ENCODE measurements at regions not wholly inside any gene's neighbourhood (a gene's known extent, or its start where the extent isn't known, plus 50 kb on each side); places are given as distances from the start of the nearest gene placed in this dataset.

DNA sequence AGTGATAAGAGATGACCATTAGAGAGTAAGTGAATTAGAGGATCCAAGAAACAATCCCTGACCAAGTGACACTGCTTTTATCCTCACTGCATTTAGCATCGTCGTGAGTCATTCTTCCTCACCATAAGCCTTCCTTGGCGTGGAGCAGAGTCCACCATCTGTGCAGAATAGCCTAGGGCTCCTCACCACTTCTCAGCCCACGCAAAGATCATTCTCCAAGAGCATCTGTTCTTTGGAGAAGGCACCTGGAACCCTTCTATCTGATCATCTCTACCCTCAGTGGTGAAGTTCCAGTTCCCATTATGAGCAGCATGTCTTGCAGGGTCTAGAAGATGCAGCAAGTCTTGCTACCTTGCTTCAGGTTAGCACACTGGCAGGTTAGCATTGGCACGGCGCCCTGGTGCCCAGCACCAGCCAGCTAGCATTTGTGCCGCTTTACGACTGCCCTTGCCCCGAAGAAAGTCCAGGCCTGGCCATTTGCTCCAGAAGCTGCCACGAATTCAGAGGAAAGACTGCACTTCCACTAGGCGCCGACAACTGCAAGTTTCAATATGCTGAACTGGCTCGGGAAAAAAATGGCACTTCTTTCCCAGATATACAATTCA, 225.8 kb downstream of the TTC32 start:
- DNase-seq, result no peak

DNA sequence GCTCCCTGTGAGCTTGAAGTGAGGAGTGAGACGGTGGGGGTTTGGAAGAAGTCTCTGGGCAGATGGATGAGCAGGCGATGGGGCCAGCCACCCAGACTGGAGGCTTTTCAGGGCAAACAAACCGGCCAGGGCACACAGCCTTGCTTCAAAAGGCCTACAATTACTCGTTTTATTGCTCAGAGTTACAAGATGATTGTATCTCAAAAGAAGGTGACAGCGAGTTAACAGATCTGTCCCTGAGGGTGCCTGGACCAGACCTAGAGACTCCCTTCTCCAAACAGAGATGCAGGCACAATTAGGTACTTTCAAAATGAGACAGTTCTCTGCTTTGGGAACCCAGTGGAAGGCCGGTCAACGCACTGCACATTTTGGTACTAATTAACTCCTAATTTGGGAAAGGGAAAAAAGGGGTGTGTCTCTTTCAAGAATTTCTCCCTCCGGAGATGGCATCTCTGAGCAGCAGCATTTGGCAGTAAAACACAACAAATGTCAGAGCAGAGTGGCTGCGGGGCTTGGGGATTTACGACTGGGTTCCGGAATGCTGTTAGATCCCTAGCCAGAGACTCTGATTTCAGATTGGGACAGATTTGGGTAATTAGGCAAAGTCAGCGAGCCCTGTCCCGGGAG, 226.7 kb downstream of the TTC32 start:
- no peak for DNase-seq

GRCh38 chr2:19674051-19675002, 227.5 kb downstream of the TTC32 start:
- DNase-seq, result no peak

DNA sequence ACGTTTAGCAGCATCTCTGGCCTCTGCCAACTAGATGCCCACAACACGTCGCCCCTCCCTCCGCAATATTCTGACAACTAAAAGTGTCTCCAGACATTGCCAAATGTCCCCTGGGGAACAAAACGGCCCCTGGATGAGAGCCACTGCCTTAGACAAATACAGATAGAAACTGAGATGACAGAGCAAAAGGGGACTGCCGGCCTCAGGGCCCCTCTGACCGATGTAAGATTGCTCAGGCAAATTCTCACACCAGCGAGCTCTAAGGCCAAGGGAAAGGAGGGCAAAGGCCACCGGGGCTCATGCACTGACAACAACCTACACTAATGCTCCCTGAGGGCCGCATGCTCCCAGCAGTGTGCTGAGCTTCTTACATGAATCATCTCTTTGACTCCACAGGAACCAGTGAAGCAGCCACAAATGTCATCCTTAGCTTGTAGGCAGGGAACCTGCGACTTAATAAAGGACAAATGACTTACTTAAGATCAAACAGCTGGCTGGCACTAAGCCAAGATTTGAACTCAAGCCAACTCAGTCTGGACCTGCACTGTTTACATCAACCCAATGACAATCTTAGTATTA, 228.5 kb downstream of the TTC32 start:
- DNase-seq, result no peak

GRCh38 chr2:19671916-19672315, 229.9 kb downstream of the TTC32 start:
- DNase-seq, result no peak

GRCh38 chr2:19671311-19671710, 230.5 kb downstream of the TTC32 start:
- no peak for DNase-seq

DNA sequence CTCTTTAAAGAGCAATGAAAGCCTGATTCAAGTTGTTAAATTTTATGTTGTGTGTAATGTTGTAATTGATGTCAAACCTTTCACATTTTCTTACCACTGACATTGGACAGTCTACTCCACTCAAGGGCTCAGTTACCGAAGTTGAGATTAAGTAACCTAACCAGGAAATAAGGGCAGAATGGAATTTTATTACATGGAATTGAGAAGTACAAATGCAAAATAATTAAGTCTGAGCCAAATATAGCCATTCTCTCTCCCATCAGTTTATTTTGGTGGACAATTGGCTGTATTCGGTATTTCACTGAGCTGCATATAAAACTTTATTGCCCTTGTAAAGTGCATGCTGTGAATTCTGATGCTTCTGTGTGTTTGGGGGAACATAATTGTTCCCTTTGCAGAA, 231.5 kb downstream of the TTC32 start:
- no peak for DNase-seq

DNA sequence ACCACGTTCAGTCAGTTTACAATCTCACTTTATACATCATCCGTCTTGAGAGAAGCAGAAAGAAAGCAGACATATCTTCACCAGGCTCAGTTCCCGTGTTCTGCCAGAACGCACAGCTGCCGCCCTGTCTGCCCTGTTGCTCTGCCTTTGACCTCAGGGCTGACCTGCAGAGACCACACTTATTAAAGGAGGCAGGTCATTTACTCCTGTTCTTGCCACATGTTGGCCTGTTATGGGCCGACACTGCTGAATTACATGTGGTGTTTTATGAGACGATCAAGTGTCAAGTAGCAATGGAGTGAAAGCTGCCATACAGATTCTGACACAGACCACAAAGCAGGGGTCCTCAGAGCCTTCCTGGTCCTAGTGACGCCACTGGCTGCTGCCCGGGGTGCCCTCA, 232.2 kb downstream of the TTC32 start:
- no peak for DNase-seq

- no peak for DNase-seq
Measured at GRCh38 chr2:19669126-19669525, 232.7 kb downstream of the TTC32 start.

GRCh38 chr2:19667536-19667949, 234.2 kb downstream of the TTC32 start:
- no peak for DNase-seq

- no peak for DNase-seq
Measured at GRCh38 chr2:19667085-19667484, 234.7 kb downstream of the TTC32 start.

- DNase-seq, result no peak
Measured at GRCh38 chr2:19664646-19665045, 237.1 kb downstream of the TTC32 start.

DNA sequence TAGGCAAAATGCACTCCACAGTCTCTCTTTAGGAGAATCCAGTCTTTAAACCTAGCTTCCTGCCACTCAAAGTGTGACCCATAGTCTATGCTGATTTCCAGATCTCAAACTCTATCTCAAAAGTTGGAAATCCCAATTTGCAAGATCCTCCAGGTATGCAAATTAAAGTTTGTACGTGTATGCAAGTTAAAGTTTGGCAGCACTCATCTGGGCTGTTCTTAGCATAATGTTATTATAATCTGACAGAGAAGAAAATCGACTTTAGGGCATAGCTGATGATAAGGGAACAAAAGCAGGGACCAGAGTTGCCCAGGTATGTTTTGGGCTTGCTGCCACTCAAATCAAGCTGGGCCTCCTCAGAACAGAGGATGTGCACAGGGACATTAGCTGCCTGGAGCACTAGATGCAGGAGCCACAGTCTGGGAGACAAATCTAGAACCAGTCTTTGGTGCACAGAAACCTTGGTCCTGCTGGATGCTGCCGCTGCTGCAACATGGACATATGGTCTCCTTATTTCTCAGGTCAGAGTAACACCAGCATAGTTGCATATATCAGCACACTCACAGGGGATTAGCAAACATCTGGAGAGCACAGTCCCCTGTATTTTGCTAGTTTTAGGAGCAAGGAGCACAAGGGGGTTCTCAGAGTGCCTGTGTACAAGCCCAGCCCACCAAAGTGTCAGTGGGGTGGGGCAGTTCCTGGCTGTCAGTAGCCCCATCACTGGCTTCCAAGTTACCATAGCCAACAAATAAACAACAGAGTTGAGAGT, 242.6 kb downstream of the TTC32 start:
- DNase-seq, result no peak

DNA sequence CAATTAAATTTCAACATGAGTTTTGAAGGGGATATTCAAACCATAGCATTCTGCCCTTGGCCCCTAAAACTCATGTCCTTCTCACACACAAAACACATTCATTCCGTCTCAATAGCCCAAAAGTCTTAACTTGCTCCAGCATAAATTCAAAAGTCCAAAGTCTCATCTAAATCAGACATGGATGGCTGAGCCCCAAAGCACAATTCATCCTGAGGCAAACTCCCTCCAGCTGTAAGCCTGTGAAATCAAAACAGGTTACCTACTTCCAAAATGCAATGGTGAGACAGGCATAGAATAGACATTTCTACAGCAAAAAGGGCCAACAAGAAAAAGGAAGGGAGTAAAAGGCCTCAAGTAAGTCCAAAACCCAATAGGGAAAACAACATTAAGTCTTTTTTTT, 245.8 kb downstream of the TTC32 start:
- DNase-seq, result no peak

DNA sequence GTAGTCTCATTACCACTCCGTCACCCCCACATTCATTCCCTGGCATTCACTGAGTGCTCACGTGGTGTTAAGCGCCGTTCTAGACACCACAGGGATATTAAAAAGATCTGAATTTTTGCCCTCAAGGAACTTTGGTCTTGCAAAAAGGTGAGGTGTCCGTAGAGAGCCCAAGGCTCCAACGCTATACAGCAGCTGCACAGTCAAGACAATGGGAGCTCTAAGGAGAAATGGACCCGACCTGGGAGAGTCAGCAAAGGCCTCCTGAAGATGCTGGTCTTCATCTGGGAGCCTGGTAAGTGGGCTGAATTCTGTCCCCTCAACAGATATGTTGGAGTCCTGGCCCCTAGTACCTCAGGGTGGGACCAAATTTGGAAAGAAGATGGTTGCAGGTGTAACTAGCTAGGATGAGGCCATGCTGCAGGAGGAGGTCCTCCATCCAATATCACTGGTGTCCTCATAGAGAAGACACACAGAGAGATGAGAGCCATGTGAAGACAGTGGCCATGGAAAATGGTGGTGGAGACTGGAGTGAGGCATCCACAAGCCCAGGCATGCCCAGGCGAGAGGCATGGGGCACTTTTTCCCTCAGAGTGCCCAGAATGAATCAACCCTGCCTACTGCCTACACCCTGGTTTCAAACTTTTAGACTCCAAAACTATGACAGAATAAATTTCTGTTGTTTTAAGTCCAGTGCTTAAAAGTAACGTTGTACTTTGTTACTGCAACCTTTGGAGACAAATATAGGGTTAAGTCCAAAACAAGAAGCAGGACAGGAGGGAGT, 247.3 kb downstream of the TTC32 start:
- DNase-seq, result no peak

GRCh38 chr2:19653509-19653908, 248.3 kb downstream of the TTC32 start:
- no peak for DNase-seq

GRCh38 chr2:19652811-19653210, 249.0 kb downstream of the TTC32 start:
- DNase-seq, result no peak

GRCh38 chr2:19651466-19651865, 250.3 kb downstream of the TTC32 start:
- DNase-seq, result no peak

DNA sequence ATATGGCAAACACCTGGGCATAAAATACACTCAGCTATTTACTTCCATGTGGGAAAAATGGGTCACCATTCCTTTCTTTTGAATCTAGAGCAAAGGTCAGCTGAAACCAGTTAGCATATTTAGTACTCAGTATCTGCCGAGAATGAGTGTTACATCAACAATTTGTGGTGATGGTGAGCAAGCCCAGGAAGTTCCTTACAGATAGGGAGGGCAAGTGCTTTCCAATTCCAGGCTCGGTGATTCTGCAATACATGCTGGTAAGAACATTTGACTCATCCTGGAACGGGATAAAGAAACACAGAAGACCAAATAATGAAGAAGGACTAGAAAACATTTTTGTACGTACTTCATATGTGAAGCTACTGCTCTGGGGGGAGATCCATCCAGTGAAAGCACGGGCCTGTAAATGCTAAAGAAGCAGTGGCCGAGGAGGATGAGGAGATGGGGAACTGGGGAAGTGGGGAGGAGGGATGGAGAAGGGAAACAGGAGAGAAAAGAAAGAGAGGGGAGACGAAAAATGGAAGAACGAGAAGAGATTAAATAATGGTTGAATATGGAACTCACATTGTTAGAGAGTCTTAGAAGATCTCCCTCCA, 251.9 kb downstream of the TTC32 start:
- no peak for DNase-seq

DNA sequence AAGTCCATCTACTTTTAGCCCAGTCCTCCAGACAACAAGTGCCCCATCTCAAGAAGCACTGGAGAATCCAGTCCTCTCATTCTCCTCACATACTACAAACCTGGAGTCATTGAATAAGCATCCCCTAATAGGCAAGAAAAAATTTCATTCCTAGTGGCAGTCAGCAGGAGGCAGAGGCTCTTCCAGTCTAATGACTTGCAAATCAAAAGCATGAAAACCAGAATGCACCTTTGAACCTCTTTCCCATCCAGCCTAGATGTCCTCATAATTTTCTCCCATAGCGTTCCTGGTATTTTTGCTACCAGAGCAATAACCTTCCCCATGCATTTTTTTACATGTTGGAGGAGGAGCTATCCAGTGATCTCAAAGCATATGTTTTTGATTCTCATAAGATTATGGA, 252.6 kb downstream of the TTC32 start:
- no peak for DNase-seq

DNA sequence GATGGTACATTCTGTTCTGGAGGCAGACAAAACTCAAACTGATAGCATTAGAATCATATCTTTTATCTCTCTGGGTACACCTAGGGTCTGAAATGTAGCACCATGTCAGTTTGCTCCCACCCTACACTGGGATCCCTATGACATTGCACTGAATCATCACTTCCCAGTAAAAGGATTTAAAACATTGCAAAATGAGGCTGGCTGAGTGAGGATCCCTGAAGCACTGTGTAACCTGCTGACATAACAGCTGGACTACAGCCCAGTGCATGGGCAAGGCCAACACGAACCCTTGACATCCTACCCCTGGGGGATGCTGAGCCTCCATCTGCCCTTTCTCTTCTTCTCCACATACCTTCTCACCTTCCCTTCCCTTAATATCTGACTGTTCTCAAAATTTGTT, 253.2 kb downstream of the TTC32 start:
- DNase-seq, result no peak

GRCh38 chr2:19646987-19647386, 254.8 kb downstream of the TTC32 start:
- no peak for DNase-seq
